ENCODE measurements at regions not wholly inside any gene's neighbourhood (a gene's known extent, or its start where the extent isn't known, plus 50 kb on each side); places are given as distances from the start of the nearest gene placed in this dataset.

DNA sequence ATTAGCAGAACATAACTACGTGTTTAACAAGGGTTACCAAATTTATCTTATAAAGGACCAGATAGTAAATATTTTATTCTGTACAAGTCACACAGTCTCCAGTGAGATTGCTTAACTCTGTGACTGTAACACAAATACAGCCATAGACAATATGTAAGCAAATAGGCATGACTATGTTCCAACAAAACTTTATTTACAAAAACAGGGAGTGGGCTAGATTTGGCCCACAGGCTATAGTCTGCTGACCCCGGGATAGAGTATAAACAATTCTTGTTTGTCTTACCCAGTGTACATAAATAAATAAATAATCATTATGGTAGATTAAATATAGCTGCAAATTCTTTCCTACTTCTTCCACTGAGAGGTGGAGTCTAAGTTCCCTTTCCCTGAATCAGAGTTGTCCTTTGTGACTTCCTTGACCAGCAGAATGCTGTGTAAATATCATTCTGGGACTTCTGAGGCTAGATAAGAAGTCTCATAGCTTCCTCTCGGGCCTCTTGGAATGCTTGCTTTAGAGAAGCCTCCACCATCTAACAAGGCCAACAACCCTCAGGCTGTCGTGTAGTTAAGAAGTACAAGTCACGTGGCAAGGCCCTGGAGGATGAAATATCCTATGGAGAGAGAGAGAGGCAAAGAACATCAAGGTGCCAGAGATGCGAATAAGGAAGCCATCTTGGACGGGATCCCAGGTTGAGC lies 59.1 kb upstream of the TMEM244 start:
- DNase-seq (ENCODE audit: low read depth in 4 of 4, low spot score in 2 of 4): no peak

DNA sequence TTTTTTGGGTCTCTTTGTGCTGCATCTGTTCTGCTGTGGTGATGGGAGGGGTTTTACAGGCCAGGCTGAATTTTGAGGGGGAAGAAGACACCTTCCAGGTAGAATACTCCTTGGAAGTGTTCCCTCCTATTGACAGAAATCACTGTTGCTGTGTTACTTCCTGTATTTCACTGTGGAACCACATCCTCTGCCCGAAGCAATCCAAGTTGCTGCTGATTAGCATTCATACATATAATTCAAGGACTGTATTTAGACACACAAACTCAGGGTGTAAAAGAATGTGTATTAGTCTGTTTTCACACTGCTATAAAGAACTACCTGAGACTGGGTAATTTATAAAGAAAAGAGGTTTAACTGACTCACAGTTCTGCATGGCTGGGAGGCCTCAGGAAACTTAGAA lies 50.6 kb upstream of the TMEM244 start:
- no peak for DNase-seq (ENCODE audit: low read depth in 4 of 4, low spot score in 2 of 4)
